CD14-positive monocyte (primary cell): ENCODE measurements at regions not wholly inside any gene's neighbourhood (a gene's known extent, or its start where the extent isn't known, plus 50 kb on each side); places are given as distances from the start of the nearest gene placed in this dataset.

ENCODE experiments used
- DNase-seq, 3 donors: peaks; one replicate each; pipeline ENCODE4 v3.0.0-alpha.2; 2011 to 2022
- H2AFZ ChIP-seq: 2 replicates; pipeline ENCODE4 v1.6.0; 2012; ENCODE audit warnings: mild to moderate bottlenecking, low read depth, low read length, inconsistent platforms; ENCODE audit not compliant: insufficient read depth, poor library complexity, severe bottlenecking
- H3K27ac ChIP-seq, 2 donors: 1 replicate in 1 of 2; 2 replicates in 1 of 2; pipeline ENCODE4 v1.5.1; 2012 to 2013; ENCODE audit warnings: low read length in 2 of 2, control low read depth in 1 of 2, inconsistent platforms in 1 of 2, low read depth in 1 of 2, mild to moderate bottlenecking in 1 of 2
- H3K27me3 ChIP-seq, 2 donors: one replicate each; pipeline versions ENCODE4 v1.6.0 to v1.6.1; 2011 to 2013; ENCODE audit warnings: low read length in 2 of 2; ENCODE audit not compliant: control insufficient read depth in 2 of 2, insufficient read depth in 2 of 2
- H3K36me3 ChIP-seq, 2 donors: replicated peaks in 1 of 2; 1 replicate in 1 of 2; 2 replicates in 1 of 2; pipeline versions ENCODE4 v1.5.1 to v1.6.1; 2012 to 2013; ENCODE audit warnings: low read length in 2 of 2, control low read depth in 1 of 2, inconsistent platforms in 1 of 2, mild to moderate bottlenecking in 1 of 2; ENCODE audit not compliant: insufficient read depth in 2 of 2, control insufficient read depth in 1 of 2
- H3K4me1 ChIP-seq, 2 donors: 1 replicate in 1 of 2; 2 replicates in 1 of 2; pipeline versions ENCODE4 v1.5.1 to v1.6.1; 2012 to 2013; ENCODE audit warnings: low read length in 2 of 2, control low read depth in 1 of 2, inconsistent platforms in 1 of 2, mild to moderate bottlenecking in 1 of 2, moderate library complexity in 1 of 2; ENCODE audit not compliant: insufficient read depth in 2 of 2, control insufficient read depth in 1 of 2
- H3K4me2 ChIP-seq: replicated peaks from 2 replicates; pipeline ENCODE3; 2012; ENCODE audit warnings: low read length, moderate library complexity, mild to moderate bottlenecking; ENCODE audit not compliant: poor library complexity, severe bottlenecking; ENCODE audit errors: extremely low read depth
- H3K4me3 ChIP-seq, 3 experiments: fragments of 200-600 bp in 1 of 3; sonication (generic) in 1 of 3; replicated peaks in 1 of 3; 1 replicate in 2 of 3; 2 replicates in 1 of 3; pipeline ENCODE4 v1.5.1; 2011 to 2013; ENCODE audit warnings: low read length in 3 of 3, mild to moderate bottlenecking in 3 of 3, control low read depth in 2 of 3, low read depth in 2 of 3, inconsistent platforms in 1 of 3, moderate library complexity in 1 of 3
- H3K79me2 ChIP-seq: 2 replicates; pipeline ENCODE4 v1.6.0; 2012; ENCODE audit warnings: mild to moderate bottlenecking, control low read depth, inconsistent platforms, low read length, moderate library complexity; ENCODE audit not compliant: insufficient read depth
- H3K9ac ChIP-seq: 2 replicates; pipeline ENCODE4 v1.6.0; 2017; ENCODE audit warnings: low read length, mild to moderate bottlenecking; ENCODE audit not compliant: insufficient read depth, poor library complexity, severe bottlenecking
- H3K9me3 ChIP-seq, 2 donors: replicated peaks in 1 of 2; 1 replicate in 1 of 2; 2 replicates in 1 of 2; pipeline versions ENCODE4 v1.5.1 to v1.6.1; 2012 to 2013; ENCODE audit warnings: low read length in 2 of 2, control low read depth in 1 of 2; ENCODE audit not compliant: control insufficient read depth in 1 of 2, insufficient read depth in 1 of 2
- H4K20me1 ChIP-seq: 2 replicates; pipeline ENCODE4 v1.6.0; 2012; ENCODE audit warnings: mild to moderate bottlenecking, low read length, control low read depth, moderate library complexity; ENCODE audit not compliant: insufficient read depth
- H3K27ac Mint-ChIP-seq, 7 donors: one replicate each; pipeline ENCODE4 v1.8.0; 2020; ENCODE audit warnings: mild to moderate bottlenecking in 7 of 7, mixed read lengths in 7 of 7, moderate library complexity in 6 of 7, inconsistent platforms in 2 of 7
- H3K27me3 Mint-ChIP-seq, 3 donors: one replicate each; pipeline ENCODE4 v1.8.0; 2021 to 2022; ENCODE audit warnings: low read depth in 3 of 3, mild to moderate bottlenecking in 3 of 3, mixed read lengths in 3 of 3, moderate library complexity in 3 of 3, inconsistent platforms in 1 of 3
- H3K36me3 Mint-ChIP-seq, 2 donors: one replicate each; pipeline ENCODE4 v1.8.0; 2020; ENCODE audit warnings: mixed read lengths in 2 of 2, inconsistent platforms in 1 of 2, mild to moderate bottlenecking in 1 of 2
- H3K4me1 Mint-ChIP-seq: one replicate; pipeline ENCODE4 v1.8.0; 2020; ENCODE audit warnings: mild to moderate bottlenecking, mixed read lengths
- H3K4me3 Mint-ChIP-seq, 2 donors: one replicate each; pipeline ENCODE4 v1.8.0; 2020; ENCODE audit warnings: mild to moderate bottlenecking in 2 of 2, mixed read lengths in 2 of 2, moderate library complexity in 1 of 2
- H3K9me3 Mint-ChIP-seq, 7 donors: one replicate each; pipeline ENCODE4 v1.8.0; 2020 to 2022; ENCODE audit warnings: mixed read lengths in 7 of 7, mild to moderate bottlenecking in 6 of 7, moderate library complexity in 6 of 7, inconsistent platforms in 2 of 7
- CTCF ChIP-seq: fragments of 200-600 bp; IDR thresholded peaks from one replicate; pipeline ENCODE4 v1.8.0; 2022; ENCODE audit warnings: antibody characterized with exemption, mild to moderate bottlenecking
- WGBS: methylation state at CpG from one replicate; pipeline ENCODE4 v1.1.5; 2013; ENCODE audit warnings: missing lambda C conversion rate; ENCODE audit not compliant: insufficient coverage; 5-methylcytosine and 5-hydroxymethylcytosine counted together
- intact Hi-C, 2 donors: fragments of 100-400 bp; cut with micrococcal nuclease; formaldehyde crosslinking; loops; one replicate each; pipeline versions ENCODE4 v1.15.0 to v1.15.1; 2023

GRCh38 chr2:586641-587076 lies 90.5 kb downstream of the TMEM18 start:
- H4K20me1 ChIP-seq: no peaks in the 10 kb centered on the region
- no peak overlapping the region for H2AFZ ChIP-seq
- H3K4me3 Mint-ChIP-seq: no peak overlapping the region
- H3K4me2 ChIP-seq: no peak overlapping the region
- H3K27me3 ChIP-seq: no peaks in the 10 kb centered on the region
- no peaks in the 10 kb centered on the region for H3K79me2 ChIP-seq
- WGBS: 91% methylated on average over 9 of the region's 10 CpGs
- TF ChIP-seq CTCF: no peak
- H3K36me3 ChIP-seq: no peaks in the 10 kb centered on the region
- H3K27ac Mint-ChIP-seq: no peak overlapping the region
- intact Hi-C loops: no loop called here
- H3K9me3 Mint-ChIP-seq: peaks cover 0 to 5% (median 3%) of the 10 kb centered on the region in 7 donors
- no peaks in the 10 kb centered on the region for H3K36me3 Mint-ChIP-seq
- no peak overlapping the region for H3K27ac ChIP-seq
- H3K27me3 Mint-ChIP-seq: peaks cover 3 to 8% (median 4%) of the 10 kb centered on the region in 3 donors
- no peak overlapping the region for H3K9ac ChIP-seq
- no peak overlapping the region for H3K4me3 ChIP-seq
- no peaks in the 10 kb centered on the region for H3K4me1 ChIP-seq
- H3K4me1 Mint-ChIP-seq: peaks cover 4% of the 10 kb centered on the region
- DNase-seq: no peak
- no peaks in the 10 kb centered on the region for H3K9me3 ChIP-seq

DNA sequence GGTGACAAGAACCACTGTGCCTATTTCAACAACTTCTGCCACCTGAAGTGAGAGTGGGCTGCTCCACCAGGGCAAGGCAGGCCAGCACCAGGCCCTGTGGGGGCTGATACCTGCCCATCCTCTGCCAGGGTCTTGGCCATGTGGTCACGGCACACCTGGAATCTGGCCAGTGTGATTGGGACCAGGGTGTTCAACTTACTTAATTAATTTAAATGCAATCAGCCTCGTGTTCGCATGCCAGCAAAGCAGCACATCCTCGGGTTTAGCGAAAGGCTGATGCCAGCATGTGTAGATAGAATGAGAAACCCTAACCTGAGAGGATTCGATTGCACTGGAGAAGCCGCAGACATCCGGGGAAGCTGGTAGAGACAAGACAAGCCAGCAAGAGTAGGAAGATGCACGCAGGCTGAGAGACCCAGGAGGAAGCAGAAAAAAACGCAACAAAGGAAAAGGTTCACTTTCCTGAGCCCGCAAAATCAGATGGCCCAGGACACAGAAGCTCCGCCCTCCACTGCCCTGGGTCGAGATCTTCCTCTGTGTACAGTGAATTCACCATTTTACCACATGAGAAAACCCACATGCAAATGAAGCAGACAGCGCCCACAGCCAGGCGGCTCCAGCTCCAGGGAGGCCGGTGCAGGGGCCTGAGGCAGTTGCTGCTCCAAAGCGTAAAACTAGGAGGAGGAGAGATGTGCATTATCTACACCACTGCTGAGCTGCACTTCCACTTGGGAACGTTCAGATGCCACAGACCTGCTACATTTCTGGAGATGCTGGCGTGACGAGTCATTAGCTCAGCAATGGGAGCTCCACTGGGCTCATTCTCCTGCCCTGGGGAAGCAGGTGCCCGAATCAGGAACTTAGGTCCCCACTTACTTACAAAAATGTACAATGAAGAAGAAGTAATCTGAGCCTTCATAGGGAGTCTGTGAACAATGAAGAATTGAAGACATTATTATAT lies 92.1 kb downstream of the TMEM18 start:
- WGBS: 37% methylated on average over 15 of the region's 21 CpGs
- H3K9me3 Mint-ChIP-seq: peaks cover 0 to 7% (median 3%) of the 10 kb centered on the region in 7 donors
- Histone ChIP-seq H3K36me3 (no peaks in the 10 kb centered on the region), H3K9ac (no peak overlapping the region), H2AFZ (no peak overlapping the region), H3K4me1 (no peaks in the 10 kb centered on the region), H3K27me3 (no peaks in the 10 kb centered on the region), H4K20me1 (no peaks in the 10 kb centered on the region), H3K27ac (no peak overlapping the region), H3K4me3 (no peak overlapping the region), H3K79me2 (no peaks in the 10 kb centered on the region), H3K4me2 (no peak overlapping the region), H3K9me3 (no peaks in the 10 kb centered on the region)
- H3K4me1 Mint-ChIP-seq: peaks cover 4% of the 10 kb centered on the region
- intact Hi-C loops: no loop called here
- H3K36me3 Mint-ChIP-seq: no peaks in the 10 kb centered on the region
- no peak for DNase-seq
- H3K27me3 Mint-ChIP-seq: peaks cover 3 to 8% (median 3%) of the 10 kb centered on the region in 3 donors
- no peak overlapping the region for H3K27ac Mint-ChIP-seq
- H3K4me3 Mint-ChIP-seq: peak overlapping the region in 1 of 2 donors; percentile 16
- TF ChIP-seq CTCF: no peak
